HEK293T (cell line): ENCODE measurements at regions not wholly inside any gene's neighbourhood (a gene's known extent, or its start where the extent isn't known, plus 50 kb on each side); places are given as distances from the start of the nearest gene placed in this dataset.

Experiments used
- ARNT ChIP-seq: fragments of 450-650 bp; IDR thresholded peaks from 2 replicates; pipeline ENCODE4 v1.6.1; 2017; ENCODE audit warnings: mild to moderate bottlenecking
- FOXM1 ChIP-seq: fragments of 450-650 bp; IDR thresholded peaks from 2 replicates; pipeline ENCODE4 v1.6.1; 2017; ENCODE audit warnings: mild to moderate bottlenecking, borderline replicate concordance
- L3MBTL2 ChIP-seq: fragments of 450-650 bp; conservative IDR thresholded peaks from 2 replicates; pipeline ENCODE4 v1.6.1; 2016; ENCODE audit warnings: mild to moderate bottlenecking
- SUZ12 ChIP-seq: fragments of 450-650 bp; IDR thresholded peaks from 2 replicates; pipeline ENCODE4 v1.6.1; 2016; ENCODE audit warnings: mild to moderate bottlenecking

- TF ChIP-seq SUZ12 (no peak), FOXM1 (no peak), L3MBTL2 (no peak), ARNT (no peak)
Measured at GRCh38 chr9:22580788-22581187, 134.2 kb downstream of the DMRTA1 start.
